CD1c-positive myeloid dendritic cell (primary cell): ENCODE measurements at regions not wholly inside any gene's neighbourhood (a gene's known extent, or its start where the extent isn't known, plus 50 kb on each side); places are given as distances from the start of the nearest gene placed in this dataset.
"Not testable (repeated sequence)": the region's sequence is repeated elsewhere in the genome, so short reads cannot be mapped to it uniquely, and the experiment has no call there.

ENCODE experiments used
- DNase-seq: peaks from one replicate; pipeline ENCODE4 v3.0.0-alpha.2; 2016; ENCODE audit errors: extremely low spot score

DNA sequence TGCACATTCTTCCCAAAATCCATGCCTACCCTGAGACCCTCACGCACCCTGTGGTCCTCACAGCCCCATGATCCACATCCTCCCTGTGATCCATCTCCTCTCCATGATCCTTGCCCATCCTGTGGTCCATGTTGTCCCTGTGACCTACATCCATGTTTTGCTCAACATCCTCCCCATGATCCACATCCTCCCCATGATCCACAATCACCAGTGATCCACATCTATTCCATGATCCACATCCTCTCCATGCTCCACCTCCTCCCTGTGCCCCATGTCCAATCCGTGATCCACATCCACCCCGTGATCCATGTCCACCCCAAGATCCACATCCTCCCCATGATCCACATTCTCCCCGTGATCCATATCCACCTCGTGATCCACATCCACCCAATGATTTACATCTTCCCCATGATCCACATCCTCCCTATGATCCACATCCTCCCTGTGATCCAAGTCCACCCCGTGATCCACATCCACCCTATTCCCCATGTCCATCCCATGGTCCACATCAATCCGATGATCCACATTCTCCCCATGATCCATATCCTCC is 281.2 kb downstream of the MYCN start:
- no peak for DNase-seq

- no peak for DNase-seq
Observed at GRCh38 chr2:16219292-16219975, 279.1 kb downstream of the MYCN start.

DNA sequence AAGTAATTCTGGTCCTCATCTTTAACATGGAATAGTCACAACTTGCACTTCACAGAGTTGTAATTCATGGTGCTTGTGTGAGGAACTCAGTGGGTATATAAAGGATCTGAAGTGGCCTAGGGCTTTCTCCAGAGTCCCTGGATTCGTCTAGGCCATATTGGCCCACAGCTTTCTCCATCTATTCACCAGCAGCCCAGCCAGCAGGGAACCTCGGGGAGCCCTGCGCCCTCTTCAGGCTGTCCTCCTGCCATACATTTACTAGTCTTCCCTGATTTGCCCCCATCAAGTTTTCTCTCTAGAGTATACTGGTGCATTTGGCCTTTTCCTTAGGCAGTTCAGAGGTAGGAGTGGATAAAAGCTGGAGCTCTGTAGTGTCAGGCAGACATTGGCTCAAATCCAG is 278.3 kb downstream of the MYCN start:
- DNase-seq, result no peak

- no peak for DNase-seq
Observed at GRCh38 chr2:16218161-16218560, 277.8 kb downstream of the MYCN start.

- DNase-seq, result not testable (repeated sequence)
Observed at GRCh38 chr2:16217741-16218140, 277.4 kb downstream of the MYCN start.

- DNase-seq, result no peak
Observed at GRCh38 chr2:16217291-16217690, 276.9 kb downstream of the MYCN start.

DNA sequence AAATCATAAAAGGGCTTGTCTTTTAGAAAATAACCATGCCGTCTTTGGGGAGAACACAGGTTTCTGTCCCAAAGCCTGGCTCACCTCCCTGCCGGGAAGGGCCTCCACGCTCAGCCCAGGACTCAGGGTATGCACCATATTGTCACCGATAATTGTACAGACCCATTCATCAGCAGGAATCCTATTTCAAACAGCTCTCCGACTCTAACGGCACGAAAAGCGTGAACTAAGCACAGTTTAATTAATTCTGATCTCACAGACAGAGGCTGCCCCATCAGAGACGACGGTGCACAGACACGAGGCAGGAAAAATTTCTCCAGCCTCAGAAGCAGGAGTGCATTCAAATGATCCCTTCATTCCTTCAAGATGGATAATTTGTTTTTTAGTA is 276.2 kb downstream of the MYCN start:
- DNase-seq, result no peak

GRCh38 chr2:16215902-16216557 is 275.7 kb downstream of the MYCN start:
- DNase-seq, result no peak

DNA sequence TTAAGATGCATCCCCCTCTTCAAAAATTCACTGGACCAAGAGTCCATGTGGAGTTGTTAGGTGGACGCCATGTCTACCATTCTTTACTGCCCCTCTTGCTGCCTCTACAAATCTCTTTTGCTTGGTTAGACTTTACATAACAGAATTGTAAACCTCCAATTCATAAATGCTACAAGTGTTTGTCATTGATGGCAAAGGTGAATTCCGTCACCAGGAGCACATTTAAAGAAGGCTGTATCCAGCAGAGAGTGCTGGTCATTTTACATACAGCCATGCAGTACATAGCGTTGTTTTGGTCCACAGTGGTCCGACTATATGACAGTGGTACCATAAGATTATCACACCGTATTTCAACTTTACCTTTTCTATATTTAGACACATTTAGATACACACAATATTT is 274.5 kb downstream of the MYCN start:
- no peak for DNase-seq

DNA sequence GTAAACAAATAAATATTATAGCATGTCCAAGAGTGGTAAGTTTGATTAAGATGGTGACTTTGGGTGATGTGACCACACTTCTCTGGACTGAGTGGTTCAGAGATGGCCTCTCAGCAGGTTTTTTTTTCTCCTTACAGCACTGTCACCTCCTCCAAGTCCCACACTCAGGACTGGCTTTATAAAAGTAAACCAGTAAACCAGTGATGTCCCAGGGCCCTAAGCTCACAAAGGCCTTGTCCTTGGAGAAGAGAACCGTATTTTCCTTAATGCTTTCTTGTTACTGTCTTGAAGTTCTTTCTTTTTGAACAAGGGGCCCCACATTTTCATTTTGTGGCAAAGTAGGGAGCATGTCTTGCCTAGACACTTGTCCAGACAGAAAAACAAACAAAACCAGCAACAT is 274.0 kb downstream of the MYCN start:
- DNase-seq, result no peak

GRCh38 chr2:16212321-16212720 is 272.0 kb downstream of the MYCN start:
- DNase-seq, result no peak

GRCh38 chr2:16211341-16211740 is 271.0 kb downstream of the MYCN start:
- no peak for DNase-seq

DNA sequence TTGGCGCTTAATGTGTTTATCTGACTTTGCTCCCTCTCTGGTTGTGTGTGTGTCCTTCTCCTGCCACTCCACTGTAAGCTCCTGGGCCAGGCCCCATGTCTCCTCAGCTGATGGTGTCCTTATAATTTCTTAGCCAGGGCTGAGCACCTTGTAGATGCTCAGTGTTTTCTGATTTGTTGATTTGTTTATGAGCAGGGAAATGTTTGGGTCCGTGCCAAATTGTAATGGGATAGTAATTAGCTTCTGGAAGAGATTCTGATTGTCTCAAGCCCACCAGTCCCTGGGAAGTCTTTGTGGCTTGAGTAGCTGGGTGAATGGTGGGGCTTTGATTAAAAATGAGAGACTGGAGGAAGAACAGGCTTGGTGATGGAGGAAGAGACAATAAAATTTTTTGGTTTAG is 270.5 kb downstream of the MYCN start:
- no peak for DNase-seq

DNA sequence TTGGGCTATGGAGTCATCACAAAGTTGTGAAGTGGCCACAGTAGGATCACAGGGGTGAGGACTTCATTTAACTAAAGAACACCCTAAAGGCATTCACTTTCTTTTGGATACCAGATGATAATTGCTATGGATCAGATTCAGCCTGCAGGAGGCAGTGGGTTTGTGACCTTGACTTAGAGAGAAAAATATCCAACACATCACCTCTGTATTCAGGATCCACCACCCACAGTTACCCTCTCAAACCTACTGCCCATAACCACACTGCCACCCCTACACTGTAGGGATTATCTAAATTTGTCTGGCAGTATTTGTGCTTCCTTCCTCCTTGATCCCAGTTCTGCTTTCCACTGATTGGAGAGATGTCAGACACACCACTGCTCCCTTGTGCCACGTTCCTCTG is 269.4 kb downstream of the MYCN start:
- no peak for DNase-seq

- no peak for DNase-seq
Observed at GRCh38 chr2:16208921-16209320, 268.6 kb downstream of the MYCN start.

DNA sequence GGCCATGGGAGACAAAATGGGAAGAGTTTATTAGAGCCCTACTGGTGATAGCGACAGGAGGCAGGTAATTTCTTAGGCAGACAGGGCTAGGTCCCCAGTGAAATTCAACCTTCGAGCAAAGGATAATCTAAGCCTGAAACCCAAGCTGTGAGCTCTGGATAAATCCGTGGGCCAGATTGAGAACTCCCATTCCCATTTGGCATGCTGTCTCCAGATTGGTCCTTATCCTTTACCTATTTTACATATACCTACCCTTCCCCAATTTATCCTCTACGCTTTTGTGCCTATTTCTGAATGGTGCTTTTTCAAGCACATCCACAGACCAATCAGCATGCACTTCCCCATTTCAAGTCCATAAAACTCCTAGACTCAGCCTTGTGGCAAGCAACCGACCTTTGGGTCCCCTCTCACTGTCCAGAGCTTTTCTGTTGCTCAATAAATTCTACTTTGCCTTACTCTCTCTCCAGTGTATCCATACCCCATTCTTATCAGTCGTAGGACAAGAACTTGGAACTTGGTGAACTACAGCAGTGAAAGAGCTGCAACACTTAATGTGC is 268.0 kb downstream of the MYCN start:
- DNase-seq, result no peak

DNA sequence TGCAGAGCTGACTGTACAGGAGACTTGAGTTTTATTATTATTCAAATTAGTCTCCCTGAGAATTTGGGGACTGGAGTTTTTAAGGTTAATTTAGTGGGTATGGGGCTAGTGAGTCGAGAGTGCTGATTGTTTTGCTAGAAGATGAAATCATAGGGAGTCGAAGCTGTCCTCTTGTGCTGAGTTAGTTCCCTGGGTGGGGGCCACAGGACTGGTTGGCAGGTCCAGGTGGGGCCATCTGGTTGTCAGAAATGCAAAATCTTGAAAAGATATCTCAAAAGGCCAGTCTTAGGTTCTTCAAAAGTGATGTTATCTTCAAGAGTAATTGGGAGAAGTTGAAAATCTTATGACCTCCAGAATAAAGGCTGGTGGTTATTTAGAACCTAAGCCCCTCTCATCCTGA is 267.3 kb downstream of the MYCN start:
- DNase-seq, result no peak

- no peak for DNase-seq
Observed at GRCh38 chr2:16207151-16207550, 266.8 kb downstream of the MYCN start.

GRCh38 chr2:16206191-16206944 is 266.0 kb downstream of the MYCN start:
- no peak for DNase-seq

- no peak for DNase-seq
Observed at GRCh38 chr2:16205631-16206030, 265.3 kb downstream of the MYCN start.

DNA sequence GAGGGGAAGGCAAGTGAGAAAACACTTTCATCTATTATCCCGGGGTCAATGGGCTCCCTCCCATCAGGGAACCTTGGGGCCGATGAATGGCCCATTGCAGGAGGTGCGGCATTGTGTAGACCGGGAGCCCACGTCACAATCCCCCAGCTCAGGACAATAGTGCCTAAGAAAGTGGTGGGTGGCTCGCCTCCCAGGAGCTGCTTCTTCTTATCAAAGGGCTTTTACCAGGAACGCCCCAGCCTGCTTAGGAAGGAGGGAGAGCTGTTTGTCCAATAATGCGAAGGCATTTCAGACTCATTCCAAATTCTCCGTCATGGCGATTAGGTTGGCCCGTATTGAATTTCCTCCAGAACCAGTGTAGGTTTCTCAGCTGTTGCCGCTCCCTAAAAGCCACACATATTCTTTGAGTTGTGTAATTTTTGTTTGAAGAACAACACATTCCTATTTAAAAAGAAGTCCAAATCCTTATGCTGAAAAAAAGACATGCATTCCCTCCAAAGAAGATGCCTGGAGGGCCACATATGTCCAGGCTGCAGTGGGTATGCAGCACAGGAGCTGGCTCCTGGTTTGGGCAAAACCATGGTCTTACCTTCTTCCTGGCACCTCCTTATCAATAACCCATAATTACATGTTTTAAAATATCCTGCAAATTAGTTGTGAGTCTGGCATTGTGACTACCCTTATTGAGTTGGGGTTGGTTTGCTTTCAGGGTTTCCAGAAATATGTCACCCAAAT is 264.7 kb downstream of the MYCN start:
- no peak for DNase-seq

DNA sequence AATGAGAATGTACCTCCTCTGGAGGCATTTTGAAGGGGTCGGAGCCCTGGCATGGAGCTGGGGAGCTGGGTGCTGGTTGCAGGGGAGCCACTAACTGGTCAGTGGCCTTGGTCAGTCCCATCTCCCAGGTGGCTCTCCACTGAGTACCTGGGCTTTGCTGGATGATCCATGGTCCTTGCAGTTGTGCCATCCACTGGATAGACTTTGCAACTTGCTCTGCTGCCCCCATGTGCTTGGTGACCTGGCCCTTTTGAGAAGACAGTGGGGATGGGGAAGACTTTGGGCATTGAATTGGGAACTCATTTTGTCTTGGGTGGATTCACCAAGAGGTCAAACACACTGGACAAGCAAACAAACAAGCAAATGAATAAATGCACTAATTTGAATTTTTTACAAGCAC is 263.9 kb downstream of the MYCN start:
- no peak for DNase-seq
